ENCODE measurements at regions not wholly inside any gene's neighbourhood (a gene's known extent, or its start where the extent isn't known, plus 50 kb on each side); places are given as distances from the start of the nearest gene placed in this dataset.

DNA sequence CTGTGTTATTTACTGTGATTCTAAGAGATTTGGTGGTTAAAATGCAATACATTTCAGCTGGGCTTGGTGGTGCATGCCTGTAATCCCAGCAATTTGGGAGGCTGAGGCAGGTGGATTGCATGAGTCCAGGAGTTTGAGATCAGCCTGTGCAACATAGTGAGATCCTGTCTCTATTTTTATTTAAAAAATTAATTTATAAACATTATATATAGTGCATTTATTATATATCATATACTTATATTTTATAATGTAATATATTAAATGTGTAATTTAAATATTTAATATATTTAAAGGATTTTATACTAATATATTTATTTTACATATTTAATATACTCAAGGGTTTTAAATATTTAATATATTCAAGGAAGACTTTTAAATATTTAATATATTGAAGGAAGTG, 402.8 kb upstream of the PCDH15 start:
- no peak for TF ChIP-seq CTCF (IDR thresholded peaks at IDR 0.05; ENCODE audit: low read depth, low read length, poor library complexity, severe bottlenecking)
- TF ChIP-seq EZH2phosphoT487 (IDR thresholded peaks at IDR 0.05; ENCODE audit: borderline replicate concordance, low read length) = no peak

Data from DOHH2 (cell line).